Panc1 (cell line): ENCODE measurements at regions not wholly inside any gene's neighbourhood (a gene's known extent, or its start where the extent isn't known, plus 50 kb on each side); places are given as distances from the start of the nearest gene placed in this dataset.

ENCODE experiments used
- POLR2AphosphoS5 ChIP-seq: IDR thresholded peaks from 2 replicates; pipeline ENCODE4 v1.6.1; 2012; ENCODE audit warnings: mild to moderate bottlenecking, low read depth, low read length, moderate library complexity
- TF ChIP-seq, protein P1 (sequence below): fragments of 450-650 bp; IDR thresholded peaks from 2 replicates; pipeline ENCODE4 v1.5.1; 2017; ENCODE audit warnings: mild to moderate bottlenecking
- TF ChIP-seq, protein P2 (sequence below), 2 experiments: IDR thresholded peaks; 2 replicates each; pipeline ENCODE4 v1.6.1; 2011 to 2012; ENCODE audit warnings: low read depth in 2 of 2, control low read depth in 1 of 2, low read length in 1 of 2, mild to moderate bottlenecking in 1 of 2, moderate library complexity in 1 of 2; ENCODE audit not compliant: insufficient read depth in 1 of 2

DNA sequence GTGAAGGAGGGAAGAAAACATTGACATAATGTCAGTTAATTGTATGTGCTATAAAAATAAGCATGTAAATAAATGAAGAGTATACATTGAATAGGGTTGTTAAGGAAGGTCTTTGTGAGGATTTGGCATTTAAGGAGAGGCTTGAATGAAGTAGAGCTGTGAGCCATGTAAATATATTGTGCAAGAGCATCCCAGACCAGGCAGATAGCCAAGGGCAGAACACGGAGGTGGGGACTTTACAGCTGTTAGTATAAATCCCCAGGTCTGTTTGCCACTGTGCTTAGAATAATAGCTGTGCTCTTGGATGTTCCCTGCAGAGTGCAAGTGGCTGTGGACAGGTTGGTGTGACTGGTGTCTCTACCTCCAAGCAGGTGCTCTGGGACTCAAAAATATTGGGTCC, 211.7 kb downstream of the LRRC70 start:
- TF ChIP-seq, protein P1, sequence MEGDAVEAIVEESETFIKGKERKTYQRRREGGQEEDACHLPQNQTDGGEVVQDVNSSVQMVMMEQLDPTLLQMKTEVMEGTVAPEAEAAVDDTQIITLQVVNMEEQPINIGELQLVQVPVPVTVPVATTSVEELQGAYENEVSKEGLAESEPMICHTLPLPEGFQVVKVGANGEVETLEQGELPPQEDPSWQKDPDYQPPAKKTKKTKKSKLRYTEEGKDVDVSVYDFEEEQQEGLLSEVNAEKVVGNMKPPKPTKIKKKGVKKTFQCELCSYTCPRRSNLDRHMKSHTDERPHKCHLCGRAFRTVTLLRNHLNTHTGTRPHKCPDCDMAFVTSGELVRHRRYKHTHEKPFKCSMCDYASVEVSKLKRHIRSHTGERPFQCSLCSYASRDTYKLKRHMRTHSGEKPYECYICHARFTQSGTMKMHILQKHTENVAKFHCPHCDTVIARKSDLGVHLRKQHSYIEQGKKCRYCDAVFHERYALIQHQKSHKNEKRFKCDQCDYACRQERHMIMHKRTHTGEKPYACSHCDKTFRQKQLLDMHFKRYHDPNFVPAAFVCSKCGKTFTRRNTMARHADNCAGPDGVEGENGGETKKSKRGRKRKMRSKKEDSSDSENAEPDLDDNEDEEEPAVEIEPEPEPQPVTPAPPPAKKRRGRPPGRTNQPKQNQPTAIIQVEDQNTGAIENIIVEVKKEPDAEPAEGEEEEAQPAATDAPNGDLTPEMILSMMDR = no peak
- TF ChIP-seq, protein P2, sequence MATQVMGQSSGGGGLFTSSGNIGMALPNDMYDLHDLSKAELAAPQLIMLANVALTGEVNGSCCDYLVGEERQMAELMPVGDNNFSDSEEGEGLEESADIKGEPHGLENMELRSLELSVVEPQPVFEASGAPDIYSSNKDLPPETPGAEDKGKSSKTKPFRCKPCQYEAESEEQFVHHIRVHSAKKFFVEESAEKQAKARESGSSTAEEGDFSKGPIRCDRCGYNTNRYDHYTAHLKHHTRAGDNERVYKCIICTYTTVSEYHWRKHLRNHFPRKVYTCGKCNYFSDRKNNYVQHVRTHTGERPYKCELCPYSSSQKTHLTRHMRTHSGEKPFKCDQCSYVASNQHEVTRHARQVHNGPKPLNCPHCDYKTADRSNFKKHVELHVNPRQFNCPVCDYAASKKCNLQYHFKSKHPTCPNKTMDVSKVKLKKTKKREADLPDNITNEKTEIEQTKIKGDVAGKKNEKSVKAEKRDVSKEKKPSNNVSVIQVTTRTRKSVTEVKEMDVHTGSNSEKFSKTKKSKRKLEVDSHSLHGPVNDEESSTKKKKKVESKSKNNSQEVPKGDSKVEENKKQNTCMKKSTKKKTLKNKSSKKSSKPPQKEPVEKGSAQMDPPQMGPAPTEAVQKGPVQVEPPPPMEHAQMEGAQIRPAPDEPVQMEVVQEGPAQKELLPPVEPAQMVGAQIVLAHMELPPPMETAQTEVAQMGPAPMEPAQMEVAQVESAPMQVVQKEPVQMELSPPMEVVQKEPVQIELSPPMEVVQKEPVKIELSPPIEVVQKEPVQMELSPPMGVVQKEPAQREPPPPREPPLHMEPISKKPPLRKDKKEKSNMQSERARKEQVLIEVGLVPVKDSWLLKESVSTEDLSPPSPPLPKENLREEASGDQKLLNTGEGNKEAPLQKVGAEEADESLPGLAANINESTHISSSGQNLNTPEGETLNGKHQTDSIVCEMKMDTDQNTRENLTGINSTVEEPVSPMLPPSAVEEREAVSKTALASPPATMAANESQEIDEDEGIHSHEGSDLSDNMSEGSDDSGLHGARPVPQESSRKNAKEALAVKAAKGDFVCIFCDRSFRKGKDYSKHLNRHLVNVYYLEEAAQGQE (IDR thresholded peaks at IDR 0.05; ENCODE audit: insufficient read depth in 1 of 2, low read depth in 2 of 2, low read length in 1 of 2) = no peak
- no peak for TF ChIP-seq POLR2AphosphoS5
